ENCODE measurements at regions not wholly inside any gene's neighbourhood (a gene's known extent, or its start where the extent isn't known, plus 50 kb on each side); places are given as distances from the start of the nearest gene placed in this dataset.

DNA sequence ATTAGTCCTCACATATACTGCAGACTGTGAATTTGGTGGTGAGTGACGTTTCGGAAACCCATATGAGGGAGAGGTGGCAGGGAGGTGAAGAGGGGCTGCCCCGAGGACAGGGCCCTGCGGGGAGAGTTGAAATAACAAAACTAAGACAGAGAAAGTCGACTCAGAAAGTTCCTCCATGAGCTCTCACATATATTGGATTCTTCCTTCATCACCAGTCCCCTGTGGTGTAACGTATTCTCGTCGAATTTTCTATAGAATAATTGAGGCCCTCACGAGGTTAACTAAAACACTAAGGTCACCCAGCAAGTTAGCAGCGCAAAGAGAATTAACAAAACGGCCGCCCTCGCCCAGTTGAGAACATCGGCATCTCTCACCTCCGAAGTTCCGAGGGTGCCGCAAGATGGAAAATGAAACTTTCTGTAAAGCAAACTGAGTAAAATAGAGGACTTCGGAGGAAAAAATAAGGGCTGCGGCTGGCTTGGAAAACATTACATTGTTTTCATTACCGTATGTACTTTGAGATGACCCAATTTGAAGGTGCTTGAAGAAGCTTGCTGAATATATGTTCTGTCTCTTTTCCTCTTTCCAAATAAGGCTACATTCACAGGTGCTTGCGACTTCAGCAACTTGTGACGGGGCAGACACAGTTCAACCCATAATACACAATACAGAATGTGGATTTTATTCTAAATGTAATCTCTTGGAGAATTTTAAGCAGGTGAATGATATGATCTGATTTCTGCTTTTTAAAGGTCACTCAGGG lies 490.9 kb upstream of the JARID2 start:
- TF ChIP-seq, protein P1, sequence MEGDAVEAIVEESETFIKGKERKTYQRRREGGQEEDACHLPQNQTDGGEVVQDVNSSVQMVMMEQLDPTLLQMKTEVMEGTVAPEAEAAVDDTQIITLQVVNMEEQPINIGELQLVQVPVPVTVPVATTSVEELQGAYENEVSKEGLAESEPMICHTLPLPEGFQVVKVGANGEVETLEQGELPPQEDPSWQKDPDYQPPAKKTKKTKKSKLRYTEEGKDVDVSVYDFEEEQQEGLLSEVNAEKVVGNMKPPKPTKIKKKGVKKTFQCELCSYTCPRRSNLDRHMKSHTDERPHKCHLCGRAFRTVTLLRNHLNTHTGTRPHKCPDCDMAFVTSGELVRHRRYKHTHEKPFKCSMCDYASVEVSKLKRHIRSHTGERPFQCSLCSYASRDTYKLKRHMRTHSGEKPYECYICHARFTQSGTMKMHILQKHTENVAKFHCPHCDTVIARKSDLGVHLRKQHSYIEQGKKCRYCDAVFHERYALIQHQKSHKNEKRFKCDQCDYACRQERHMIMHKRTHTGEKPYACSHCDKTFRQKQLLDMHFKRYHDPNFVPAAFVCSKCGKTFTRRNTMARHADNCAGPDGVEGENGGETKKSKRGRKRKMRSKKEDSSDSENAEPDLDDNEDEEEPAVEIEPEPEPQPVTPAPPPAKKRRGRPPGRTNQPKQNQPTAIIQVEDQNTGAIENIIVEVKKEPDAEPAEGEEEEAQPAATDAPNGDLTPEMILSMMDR (conservative IDR thresholded peaks at IDR 0.05; ENCODE audit: low read depth in 2 of 2): no peak
- TF ChIP-seq POLR2AphosphoS5 (IDR thresholded peaks at IDR 0.05; ENCODE audit: low read depth) (no peak), EZH2 (IDR thresholded peaks at IDR 0.05; ENCODE audit: low read depth, unreplicated experiment) (no peak), JUNB (IDR thresholded peaks at IDR 0.05; ENCODE audit: unreplicated experiment) (no peak)
- TF ChIP-seq, protein P2, sequence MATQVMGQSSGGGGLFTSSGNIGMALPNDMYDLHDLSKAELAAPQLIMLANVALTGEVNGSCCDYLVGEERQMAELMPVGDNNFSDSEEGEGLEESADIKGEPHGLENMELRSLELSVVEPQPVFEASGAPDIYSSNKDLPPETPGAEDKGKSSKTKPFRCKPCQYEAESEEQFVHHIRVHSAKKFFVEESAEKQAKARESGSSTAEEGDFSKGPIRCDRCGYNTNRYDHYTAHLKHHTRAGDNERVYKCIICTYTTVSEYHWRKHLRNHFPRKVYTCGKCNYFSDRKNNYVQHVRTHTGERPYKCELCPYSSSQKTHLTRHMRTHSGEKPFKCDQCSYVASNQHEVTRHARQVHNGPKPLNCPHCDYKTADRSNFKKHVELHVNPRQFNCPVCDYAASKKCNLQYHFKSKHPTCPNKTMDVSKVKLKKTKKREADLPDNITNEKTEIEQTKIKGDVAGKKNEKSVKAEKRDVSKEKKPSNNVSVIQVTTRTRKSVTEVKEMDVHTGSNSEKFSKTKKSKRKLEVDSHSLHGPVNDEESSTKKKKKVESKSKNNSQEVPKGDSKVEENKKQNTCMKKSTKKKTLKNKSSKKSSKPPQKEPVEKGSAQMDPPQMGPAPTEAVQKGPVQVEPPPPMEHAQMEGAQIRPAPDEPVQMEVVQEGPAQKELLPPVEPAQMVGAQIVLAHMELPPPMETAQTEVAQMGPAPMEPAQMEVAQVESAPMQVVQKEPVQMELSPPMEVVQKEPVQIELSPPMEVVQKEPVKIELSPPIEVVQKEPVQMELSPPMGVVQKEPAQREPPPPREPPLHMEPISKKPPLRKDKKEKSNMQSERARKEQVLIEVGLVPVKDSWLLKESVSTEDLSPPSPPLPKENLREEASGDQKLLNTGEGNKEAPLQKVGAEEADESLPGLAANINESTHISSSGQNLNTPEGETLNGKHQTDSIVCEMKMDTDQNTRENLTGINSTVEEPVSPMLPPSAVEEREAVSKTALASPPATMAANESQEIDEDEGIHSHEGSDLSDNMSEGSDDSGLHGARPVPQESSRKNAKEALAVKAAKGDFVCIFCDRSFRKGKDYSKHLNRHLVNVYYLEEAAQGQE (IDR thresholded peaks at IDR 0.05; ENCODE audit: unreplicated experiment): no peak
